ENCODE measurements at regions not wholly inside any gene's neighbourhood (a gene's known extent, or its start where the extent isn't known, plus 50 kb on each side); places are given as distances from the start of the nearest gene placed in this dataset.
"Not testable (repeated sequence)": the region's sequence is repeated elsewhere in the genome, so short reads cannot be mapped to it uniquely, and the experiment has no call there.

- peak; percentile 50 for TF ChIP-seq CTCF (IDR thresholded peaks at IDR 0.05)
- TF ChIP-seq EZH2 (IDR thresholded peaks at IDR 0.05), result no peak
- Mint-ChIP-seq H3K4me1 (no peaks in the 10 kb centered on the region), H3K4me3 (no peak overlapping the region), H3K27ac (no peak overlapping the region), H3K27me3 (ENCODE audit: insufficient read depth, low read depth) (no peaks in the 10 kb centered on the region), H3K36me3 (no peaks in the 10 kb centered on the region), H3K9me3 (peaks cover 32% of the 10 kb centered on the region)
- Histone ChIP-seq H3K4me3 (no peak overlapping the region), H3K36me3 (no peaks in the 10 kb centered on the region), H3K9ac (no peak overlapping the region), H2AFZ (replicated peaks) (no peak overlapping the region), H3K27me3 (no peaks in the 10 kb centered on the region), H3K27ac (no peak overlapping the region), H3K4me1 (no peaks in the 10 kb centered on the region), H3K4me2 (no peak overlapping the region), H3K9me3 (ENCODE audit: low read depth) (peaks cover 30% of the 10 kb centered on the region), H4K20me1 (ENCODE audit: low read depth) (no peaks in the 10 kb centered on the region), H3K79me2 (ENCODE audit: low read depth) (no peaks in the 10 kb centered on the region), H3F3A (ENCODE audit: low read depth) (no peaks in the 10 kb centered on the region)
- DNase-seq (ENCODE audit: low spot score), result peak; percentile 24
These were observed 562.4 kb downstream of the MAGEB5 start for GRCh38 chrX:26778320-26778888.

- Histone ChIP-seq H3K4me3 (no peak overlapping the region), H2AFZ (replicated peaks) (no peak overlapping the region), H3K27me3 (no peaks in the 10 kb centered on the region), H3K9ac (no peak overlapping the region), H3K27ac (no peak overlapping the region), H4K20me1 (ENCODE audit: low read depth) (no peaks in the 10 kb centered on the region), H3K9me3 (ENCODE audit: low read depth) (peaks cover 4% of the 10 kb centered on the region), H3F3A (ENCODE audit: low read depth) (no peaks in the 10 kb centered on the region), H3K4me1 (no peaks in the 10 kb centered on the region), H3K36me3 (no peaks in the 10 kb centered on the region), H3K79me2 (ENCODE audit: low read depth) (no peaks in the 10 kb centered on the region), H3K4me2 (no peak overlapping the region)
- no peak overlapping the region for H3K27ac Mint-ChIP-seq
- no peaks in the 10 kb centered on the region for H3K9me3 Mint-ChIP-seq
- DNase-seq (ENCODE audit: low spot score), result no peak
- no peak overlapping the region for H3K4me3 Mint-ChIP-seq
- no peaks in the 10 kb centered on the region for H3K4me1 Mint-ChIP-seq
- no peaks in the 10 kb centered on the region for H3K27me3 Mint-ChIP-seq (ENCODE audit: insufficient read depth, low read depth)
- TF ChIP-seq EZH2 (IDR thresholded peaks at IDR 0.05) (no peak), CTCF (IDR thresholded peaks at IDR 0.05) (no peak), EZH2phosphoT487 (IDR thresholded peaks at IDR 0.05) (no peak)
- H3K36me3 Mint-ChIP-seq, result no peaks in the 10 kb centered on the region
These were observed 546.3 kb downstream of the MAGEB5 start for GRCh38 chrX:26762253-26762652.

GRCh38 chrX:26755760-26756159, 539.8 kb downstream of the MAGEB5 start:
- not testable (repeated sequence) for H2AFZ ChIP-seq (replicated peaks); H3K9me3 Mint-ChIP-seq; H3K9me3 ChIP-seq (ENCODE audit: low read depth); H3K79me2 ChIP-seq (ENCODE audit: low read depth); H3K4me3 Mint-ChIP-seq; H3F3A ChIP-seq (ENCODE audit: low read depth); DNase-seq (ENCODE audit: low spot score); H3K27me3 ChIP-seq; H3K4me3 ChIP-seq; H3K4me1 Mint-ChIP-seq; H3K36me3 Mint-ChIP-seq; H3K36me3 ChIP-seq; H3K9ac ChIP-seq; H4K20me1 ChIP-seq (ENCODE audit: low read depth); H3K27me3 Mint-ChIP-seq (ENCODE audit: insufficient read depth, low read depth); H3K27ac ChIP-seq; H3K27ac Mint-ChIP-seq; H3K4me2 ChIP-seq; H3K4me1 ChIP-seq

GRCh38 chrX:26747877-26748276, 531.9 kb downstream of the MAGEB5 start:
- H4K20me1 ChIP-seq (ENCODE audit: low read depth), result no peaks in the 10 kb centered on the region
- H3K9ac ChIP-seq, result no peak overlapping the region
- Mint-ChIP-seq H3K27me3 (ENCODE audit: insufficient read depth, low read depth) (no peaks in the 10 kb centered on the region), H3K27ac (no peak overlapping the region), H3K9me3 (peaks cover 5% of the 10 kb centered on the region), H3K4me3 (no peak overlapping the region), H3K4me1 (no peaks in the 10 kb centered on the region), H3K36me3 (no peaks in the 10 kb centered on the region)
- DNase-seq (ENCODE audit: low spot score), result no peak
- no peaks in the 10 kb centered on the region for H3K36me3 ChIP-seq
- H3K4me2 ChIP-seq, result no peak overlapping the region
- no peaks in the 10 kb centered on the region for H3F3A ChIP-seq (ENCODE audit: low read depth)
- no peaks in the 10 kb centered on the region for H3K4me1 ChIP-seq
- H3K4me3 ChIP-seq, result no peak overlapping the region
- H3K27ac ChIP-seq, result no peak overlapping the region
- H3K79me2 ChIP-seq (ENCODE audit: low read depth), result no peaks in the 10 kb centered on the region
- H3K9me3 ChIP-seq (ENCODE audit: low read depth), result peaks cover 6% of the 10 kb centered on the region
- TF ChIP-seq EZH2phosphoT487 (IDR thresholded peaks at IDR 0.05), result no peak
- no peak for TF ChIP-seq CTCF (IDR thresholded peaks at IDR 0.05)
- TF ChIP-seq EZH2 (IDR thresholded peaks at IDR 0.05), result no peak
- no peaks in the 10 kb centered on the region for H3K27me3 ChIP-seq
- no peak overlapping the region for H2AFZ ChIP-seq (replicated peaks)

Measured in neural progenitor cell (in vitro differentiated cells).